ENCODE measurements at regions not wholly inside any gene's neighbourhood (a gene's known extent, or its start where the extent isn't known, plus 50 kb on each side); places are given as distances from the start of the nearest gene placed in this dataset.

DNA sequence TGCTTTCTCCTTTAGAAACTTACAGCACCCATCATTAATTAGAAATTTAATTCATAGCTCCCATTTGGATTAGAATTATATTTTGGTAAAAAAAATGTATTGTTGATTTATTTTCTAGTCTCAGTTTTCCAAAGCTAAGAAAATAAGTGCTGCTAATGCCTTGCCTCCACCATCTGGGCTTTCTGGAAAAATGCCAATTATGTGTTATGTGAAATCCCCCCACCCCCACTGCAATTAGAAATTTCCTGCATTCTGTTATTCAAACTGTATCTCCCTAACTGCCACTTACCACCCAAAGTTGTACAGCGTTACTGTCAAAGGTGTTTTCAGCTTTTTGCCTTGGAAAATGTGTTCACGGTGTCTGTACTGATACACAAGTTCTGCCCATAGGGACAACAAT, 617.2 kb upstream of the UBE2E2 start:
- TF ChIP-seq, protein P1, sequence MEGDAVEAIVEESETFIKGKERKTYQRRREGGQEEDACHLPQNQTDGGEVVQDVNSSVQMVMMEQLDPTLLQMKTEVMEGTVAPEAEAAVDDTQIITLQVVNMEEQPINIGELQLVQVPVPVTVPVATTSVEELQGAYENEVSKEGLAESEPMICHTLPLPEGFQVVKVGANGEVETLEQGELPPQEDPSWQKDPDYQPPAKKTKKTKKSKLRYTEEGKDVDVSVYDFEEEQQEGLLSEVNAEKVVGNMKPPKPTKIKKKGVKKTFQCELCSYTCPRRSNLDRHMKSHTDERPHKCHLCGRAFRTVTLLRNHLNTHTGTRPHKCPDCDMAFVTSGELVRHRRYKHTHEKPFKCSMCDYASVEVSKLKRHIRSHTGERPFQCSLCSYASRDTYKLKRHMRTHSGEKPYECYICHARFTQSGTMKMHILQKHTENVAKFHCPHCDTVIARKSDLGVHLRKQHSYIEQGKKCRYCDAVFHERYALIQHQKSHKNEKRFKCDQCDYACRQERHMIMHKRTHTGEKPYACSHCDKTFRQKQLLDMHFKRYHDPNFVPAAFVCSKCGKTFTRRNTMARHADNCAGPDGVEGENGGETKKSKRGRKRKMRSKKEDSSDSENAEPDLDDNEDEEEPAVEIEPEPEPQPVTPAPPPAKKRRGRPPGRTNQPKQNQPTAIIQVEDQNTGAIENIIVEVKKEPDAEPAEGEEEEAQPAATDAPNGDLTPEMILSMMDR (IDR thresholded peaks at IDR 0.05) = no peak
- TF ChIP-seq POLR2A (IDR thresholded peaks at IDR 0.05) = no peak
